ENCODE measurements at regions not wholly inside any gene's neighbourhood (a gene's known extent, or its start where the extent isn't known, plus 50 kb on each side); places are given as distances from the start of the nearest gene placed in this dataset.

GRCh38 chr4:157994863-157995262, 178.0 kb downstream of the GASK1B start:
- H3K4me1 ChIP-seq (ENCODE audit: control insufficient read depth in 2 of 2, insufficient read depth in 2 of 2, low read length in 2 of 2): no peaks in the 10 kb centered on the region
- H3K27me3 Mint-ChIP-seq: no peaks in the 10 kb centered on the region
- H3K4me2 ChIP-seq (replicated peaks; ENCODE audit: low read depth, low read length, poor library complexity, severe bottlenecking): no peak overlapping the region
- no peak overlapping the region for H3K4me3 Mint-ChIP-seq
- no peak overlapping the region for H3K27ac Mint-ChIP-seq
- H3K27ac ChIP-seq (ENCODE audit: low read length in 2 of 2): no peak overlapping the region
- no peak for TF ChIP-seq CTCF (IDR thresholded peaks at IDR 0.05)
- no peak for TF ChIP-seq EZH2 (IDR thresholded peaks at IDR 0.05; ENCODE audit: borderline replicate concordance, insufficient read depth, low read depth, low read length, poor library complexity, severe bottlenecking)
- no peak for DNase-seq
- intact Hi-C loops (cut with micrococcal nuclease): no loop called here
- WGBS (ENCODE audit: insufficient coverage): no CpG with 5 or more reads among the region's 6 CpGs
- CTCF ChIA-PET: no interaction called here
- H3K9ac ChIP-seq (ENCODE audit: low read length): no peak overlapping the region
- POLR2A ChIA-PET: no interaction called here
- ATAC-seq (ENCODE audit: low read depth): no peak
- no peaks in the 10 kb centered on the region for H4K20me1 ChIP-seq (ENCODE audit: control insufficient read depth, insufficient read depth, low read length, poor library complexity, severe bottlenecking)
- H3K9me3 Mint-ChIP-seq (ENCODE audit: insufficient read depth): no peaks in the 10 kb centered on the region
- no peak overlapping the region for H2AFZ ChIP-seq (ENCODE audit: insufficient read depth, low read depth, low read length, poor library complexity, severe bottlenecking)
- H3K4me1 Mint-ChIP-seq: no peaks in the 10 kb centered on the region
- H3K79me2 ChIP-seq (ENCODE audit: control insufficient read depth, insufficient read depth, low read length): no peaks in the 10 kb centered on the region
- no peak overlapping the region for H3K4me3 ChIP-seq (ENCODE audit: control extremely low read depth in 1 of 5, extremely low read depth in 1 of 5, insufficient read depth in 1 of 5, low read depth in 2 of 5, low read length in 4 of 5)
- no peaks in the 10 kb centered on the region for H3K36me3 ChIP-seq (replicated peaks in 1 of 2; ENCODE audit: control extremely low read depth in 1 of 2, control insufficient read depth in 1 of 2, extremely low read depth in 1 of 2, insufficient read depth in 2 of 2, low read length in 1 of 2)
- H3K9me3 ChIP-seq (ENCODE audit: control extremely low read depth in 1 of 3, control insufficient read depth in 2 of 3, insufficient read depth in 1 of 3, low read length in 2 of 3): no peaks in the 10 kb centered on the region
- no peaks in the 10 kb centered on the region for H3K27me3 ChIP-seq (replicated peaks in 1 of 4; ENCODE audit: control extremely low read depth in 1 of 4, control insufficient read depth in 3 of 4, insufficient read depth in 4 of 4, low read length in 3 of 4)

GRCh38 chr4:157992948-157993839, 179.6 kb downstream of the GASK1B start:
- intact Hi-C loops (cut with micrococcal nuclease): no loop called here
- Mint-ChIP-seq H3K4me1 (no peaks in the 10 kb centered on the region), H3K27ac (no peak overlapping the region), H3K4me3 (no peak overlapping the region), H3K27me3 (no peaks in the 10 kb centered on the region), H3K9me3 (ENCODE audit: insufficient read depth) (no peaks in the 10 kb centered on the region)
- no peak overlapping the region for H2AFZ ChIP-seq (ENCODE audit: insufficient read depth, low read depth, low read length, poor library complexity, severe bottlenecking)
- no peaks in the 10 kb centered on the region for H3K79me2 ChIP-seq (ENCODE audit: control insufficient read depth, insufficient read depth, low read length)
- no peaks in the 10 kb centered on the region for H3K36me3 ChIP-seq (replicated peaks in 1 of 2; ENCODE audit: control extremely low read depth in 1 of 2, control insufficient read depth in 1 of 2, extremely low read depth in 1 of 2, insufficient read depth in 2 of 2, low read length in 1 of 2)
- no peaks in the 10 kb centered on the region for H3K9me3 ChIP-seq (ENCODE audit: control extremely low read depth in 1 of 3, control insufficient read depth in 2 of 3, insufficient read depth in 1 of 3, low read length in 2 of 3)
- no peak overlapping the region for H3K4me3 ChIP-seq (ENCODE audit: control extremely low read depth in 1 of 5, extremely low read depth in 1 of 5, insufficient read depth in 1 of 5, low read depth in 2 of 5, low read length in 4 of 5)
- TF ChIP-seq EZH2 (IDR thresholded peaks at IDR 0.05; ENCODE audit: borderline replicate concordance, insufficient read depth, low read depth, low read length, poor library complexity, severe bottlenecking) (no peak), CTCF (IDR thresholded peaks at IDR 0.05) (no peak)
- ATAC-seq (ENCODE audit: low read depth) (no peak), DNase-seq (no peak)
- H3K4me2 ChIP-seq (replicated peaks; ENCODE audit: low read depth, low read length, poor library complexity, severe bottlenecking): no peak overlapping the region
- H3K27ac ChIP-seq (ENCODE audit: low read length in 2 of 2): no peak overlapping the region
- no peak overlapping the region for H3K9ac ChIP-seq (ENCODE audit: low read length)
- WGBS (ENCODE audit: insufficient coverage): no CpG with 5 or more reads among the region's 4 CpGs
- H3K27me3 ChIP-seq (replicated peaks in 1 of 4; ENCODE audit: control extremely low read depth in 1 of 4, control insufficient read depth in 3 of 4, insufficient read depth in 4 of 4, low read length in 3 of 4): no peaks in the 10 kb centered on the region
- POLR2A ChIA-PET: no interaction called here
- CTCF ChIA-PET: interaction anchor here (0.6 kb wide), 1 partner anchor 23 kb away, joined by 3 read pairs; no protein-coding TSS in a partner anchor
- no peaks in the 10 kb centered on the region for H3K4me1 ChIP-seq (ENCODE audit: control insufficient read depth in 2 of 2, insufficient read depth in 2 of 2, low read length in 2 of 2)
- H4K20me1 ChIP-seq (ENCODE audit: control insufficient read depth, insufficient read depth, low read length, poor library complexity, severe bottlenecking): no peaks in the 10 kb centered on the region

Measured in B cell (primary cell).